ENCODE measurements at regions not wholly inside any gene's neighbourhood (a gene's known extent, or its start where the extent isn't known, plus 50 kb on each side); places are given as distances from the start of the nearest gene placed in this dataset.
"Not testable (repeated sequence)": the region's sequence is repeated elsewhere in the genome, so short reads cannot be mapped to it uniquely, and the experiment has no call there.

GRCh38 chr5:117138523-117138922, 563.9 kb upstream of the SEMA6A start:
- H3K27ac Mint-ChIP-seq: no peak overlapping the region
- ATAC-seq (replicated peaks in 1 of 2): no peak
- no peaks in the 10 kb centered on the region for H3K36me3 Mint-ChIP-seq (ENCODE audit: insufficient read depth in 2 of 2)
- H3K4me1 Mint-ChIP-seq (ENCODE audit: low read depth): no peaks in the 10 kb centered on the region
- no peak for DNase-seq
- no peaks in the 10 kb centered on the region for H3K27me3 Mint-ChIP-seq (ENCODE audit: low read depth)
- H3K9me3 Mint-ChIP-seq: peaks cover 2 to 5% of the 10 kb centered on the region in 2 donors
- H3K4me3 Mint-ChIP-seq: no peak overlapping the region

- Mint-ChIP-seq H3K27ac (no peak overlapping the region), H3K4me1 (ENCODE audit: low read depth) (no peaks in the 10 kb centered on the region), H3K4me3 (no peak overlapping the region), H3K27me3 (ENCODE audit: low read depth) (no peaks in the 10 kb centered on the region), H3K9me3 (peaks cover 2% of the 10 kb centered on the region in 2 donors), H3K36me3 (ENCODE audit: insufficient read depth in 2 of 2) (no peaks in the 10 kb centered on the region)
- DNase-seq (no peak), ATAC-seq (replicated peaks in 1 of 2) (no peak)
These were observed 561.2 kb upstream of the SEMA6A start for GRCh38 chr5:117135851-117136250.

DNA sequence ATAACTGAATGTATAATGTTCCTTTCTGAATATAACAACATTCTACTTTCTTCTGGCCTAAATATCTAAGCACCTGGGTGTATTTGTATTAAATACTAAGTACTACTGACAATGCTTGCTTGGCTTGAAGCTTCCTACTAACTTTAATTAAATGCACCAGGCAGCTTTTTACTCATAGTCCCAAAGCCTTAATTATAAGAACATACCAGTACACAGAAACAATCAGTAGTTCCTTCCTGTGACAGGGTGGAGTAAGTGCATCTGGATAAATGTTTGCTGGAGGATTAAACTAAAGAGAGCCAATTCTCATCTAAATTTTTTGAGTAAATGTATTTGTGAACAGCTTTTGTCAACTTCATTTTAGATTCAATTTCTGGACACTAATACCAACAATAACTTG, 558.6 kb upstream of the SEMA6A start:
- no peaks in the 10 kb centered on the region for H3K36me3 Mint-ChIP-seq (ENCODE audit: insufficient read depth in 2 of 2)
- H3K27ac Mint-ChIP-seq: no peak overlapping the region
- peaks cover 2 to 5% of the 10 kb centered on the region in 2 donors for H3K9me3 Mint-ChIP-seq
- no peaks in the 10 kb centered on the region for H3K4me1 Mint-ChIP-seq (ENCODE audit: low read depth)
- no peak overlapping the region for H3K4me3 Mint-ChIP-seq
- ATAC-seq (replicated peaks in 1 of 2) (no peak), DNase-seq (no peak)
- H3K27me3 Mint-ChIP-seq (ENCODE audit: low read depth): no peaks in the 10 kb centered on the region

- DNase-seq (no peak), ATAC-seq (replicated peaks in 1 of 2) (no peak)
- H3K4me3 Mint-ChIP-seq: no peak overlapping the region
- H3K27me3 Mint-ChIP-seq (ENCODE audit: low read depth): no peaks in the 10 kb centered on the region
- no peaks in the 10 kb centered on the region for H3K36me3 Mint-ChIP-seq (ENCODE audit: insufficient read depth in 2 of 2)
- H3K27ac Mint-ChIP-seq: no peak overlapping the region
- no peaks in the 10 kb centered on the region for H3K4me1 Mint-ChIP-seq (ENCODE audit: low read depth)
- peaks cover 2 to 7% of the 10 kb centered on the region in 2 donors for H3K9me3 Mint-ChIP-seq
These were observed 557.3 kb upstream of the SEMA6A start for GRCh38 chr5:117131876-117132275.

DNA sequence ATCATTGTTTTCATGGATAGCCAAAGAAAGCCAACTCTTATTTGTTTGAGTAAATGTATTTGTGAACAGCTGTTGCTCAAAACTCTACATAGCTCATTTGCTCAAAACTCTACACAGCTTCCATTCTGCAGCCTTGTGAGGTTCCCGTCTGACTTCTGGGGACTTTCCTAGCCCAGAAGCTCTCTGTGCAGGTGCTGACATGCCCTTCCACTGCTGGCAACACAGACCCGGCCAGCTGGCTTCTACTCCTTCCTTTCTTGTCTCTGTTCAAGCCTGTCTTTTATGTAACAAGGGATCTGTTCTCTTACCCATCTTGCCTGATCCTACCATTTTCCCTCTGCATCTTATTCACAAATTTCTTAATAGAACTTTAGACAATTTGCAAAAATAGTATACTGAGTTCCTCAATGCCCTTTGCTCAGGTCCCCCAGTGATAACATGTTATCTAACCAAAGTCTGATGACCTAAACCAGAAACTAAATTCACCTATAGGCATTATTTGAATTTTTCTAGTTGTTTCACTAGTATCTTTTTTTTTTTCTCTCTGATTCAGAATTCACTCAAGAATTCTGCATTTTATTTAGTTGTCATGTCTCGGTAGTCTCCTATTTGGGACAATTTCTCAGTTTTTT, 556.5 kb upstream of the SEMA6A start:
- Mint-ChIP-seq H3K27me3 (ENCODE audit: low read depth) (no peaks in the 10 kb centered on the region), H3K9me3 (peaks cover 2 to 7% of the 10 kb centered on the region in 2 donors), H3K4me1 (ENCODE audit: low read depth) (no peaks in the 10 kb centered on the region), H3K27ac (no peak overlapping the region), H3K36me3 (ENCODE audit: insufficient read depth in 2 of 2) (no peaks in the 10 kb centered on the region), H3K4me3 (no peak overlapping the region)
- no peak for ATAC-seq (replicated peaks in 1 of 2)
- no peak for DNase-seq

DNA sequence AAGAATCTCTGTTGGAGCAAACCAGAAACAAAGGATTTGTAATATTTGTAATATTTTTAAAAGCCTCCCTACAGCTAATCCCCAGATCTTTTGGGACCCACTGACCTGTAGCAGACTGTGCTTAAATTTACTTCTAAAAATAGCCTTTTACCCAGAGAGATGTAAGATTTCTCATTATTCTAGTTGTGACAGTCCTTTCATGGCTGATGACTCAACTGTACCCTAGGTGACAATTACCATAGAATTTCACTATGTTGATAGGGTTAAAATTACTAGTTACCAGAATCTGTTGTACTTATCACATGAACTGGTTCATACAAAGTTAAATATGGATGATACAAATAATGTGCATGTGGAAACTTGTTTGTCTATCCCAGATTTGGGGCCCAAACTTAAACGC, 543.9 kb upstream of the SEMA6A start:
- Mint-ChIP-seq H3K36me3 (ENCODE audit: insufficient read depth in 2 of 2) (peaks cover 0 to 2% of the 10 kb centered on the region in 2 donors), H3K4me3 (no peak overlapping the region), H3K4me1 (ENCODE audit: low read depth) (no peaks in the 10 kb centered on the region), H3K27me3 (ENCODE audit: low read depth) (no peaks in the 10 kb centered on the region), H3K9me3 (peaks cover 4 to 8% of the 10 kb centered on the region in 2 donors), H3K27ac (no peak overlapping the region)
- DNase-seq (no peak), ATAC-seq (replicated peaks in 1 of 2) (no peak)

DNA sequence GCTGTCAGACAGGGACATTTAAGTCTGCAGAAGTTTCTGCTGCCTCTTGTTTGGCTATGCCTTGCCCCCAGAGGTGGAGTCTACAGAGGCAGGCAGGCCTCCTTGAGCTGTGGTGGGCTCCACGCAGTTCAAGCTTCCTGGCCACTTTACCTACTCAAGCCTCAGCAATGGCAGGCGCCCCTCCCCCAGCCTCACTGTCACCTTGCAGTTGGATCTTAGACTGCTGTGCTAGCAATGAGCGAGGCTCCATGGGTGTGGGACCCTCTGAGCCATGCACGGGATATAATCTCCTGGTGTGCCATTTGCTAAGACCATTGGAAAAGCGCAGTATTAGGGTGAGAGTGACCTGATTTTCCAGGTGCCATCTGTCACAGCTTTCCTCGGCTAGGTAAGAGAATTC, 542.7 kb upstream of the SEMA6A start:
- H3K4me1 Mint-ChIP-seq (ENCODE audit: low read depth); H3K36me3 Mint-ChIP-seq (ENCODE audit: insufficient read depth in 2 of 2); H3K9me3 Mint-ChIP-seq; H3K27me3 Mint-ChIP-seq (ENCODE audit: low read depth); H3K4me3 Mint-ChIP-seq; ATAC-seq (replicated peaks in 1 of 2); H3K27ac Mint-ChIP-seq; DNase-seq: not testable (repeated sequence)

GRCh38 chr5:117110548-117110947, 535.9 kb upstream of the SEMA6A start:
- H3K4me3 Mint-ChIP-seq: no peak overlapping the region
- DNase-seq (no peak), ATAC-seq (replicated peaks in 1 of 2) (no peak)
- no peaks in the 10 kb centered on the region for H3K4me1 Mint-ChIP-seq (ENCODE audit: low read depth)
- peaks cover 3 to 4% of the 10 kb centered on the region in 2 donors for H3K9me3 Mint-ChIP-seq
- no peaks in the 10 kb centered on the region for H3K36me3 Mint-ChIP-seq (ENCODE audit: insufficient read depth in 2 of 2)
- no peaks in the 10 kb centered on the region for H3K27me3 Mint-ChIP-seq (ENCODE audit: low read depth)
- no peak overlapping the region for H3K27ac Mint-ChIP-seq

DNA sequence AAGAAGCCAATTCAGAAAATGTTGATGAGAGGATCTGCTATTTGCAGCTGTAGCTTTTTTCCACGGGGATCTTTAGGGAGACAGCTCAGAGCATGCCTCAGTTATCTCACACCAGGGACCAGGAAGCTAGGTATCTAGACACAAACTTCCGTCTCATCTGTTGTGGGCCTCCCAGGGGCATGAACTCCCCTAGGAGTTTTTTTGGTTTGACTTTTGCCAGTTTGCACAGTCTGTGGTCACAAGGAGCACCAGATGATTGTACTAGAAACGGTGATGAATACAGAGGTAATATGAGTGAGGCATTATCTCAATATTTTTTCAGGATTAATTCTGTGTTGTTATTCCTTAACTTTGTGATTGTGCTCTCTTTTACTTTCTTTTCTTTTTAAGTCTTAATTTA, 533.2 kb upstream of the SEMA6A start:
- ATAC-seq (replicated peaks in 1 of 2): no peak
- no peaks in the 10 kb centered on the region for H3K36me3 Mint-ChIP-seq (ENCODE audit: insufficient read depth in 2 of 2)
- DNase-seq: no peak
- H3K9me3 Mint-ChIP-seq: peaks cover 2 to 6% of the 10 kb centered on the region in 2 donors
- no peak overlapping the region for H3K27ac Mint-ChIP-seq
- no peaks in the 10 kb centered on the region for H3K4me1 Mint-ChIP-seq (ENCODE audit: low read depth)
- no peak overlapping the region for H3K4me3 Mint-ChIP-seq
- H3K27me3 Mint-ChIP-seq (ENCODE audit: low read depth): no peaks in the 10 kb centered on the region

GRCh38 chr5:117103703-117104102, 529.1 kb upstream of the SEMA6A start:
- H3K36me3 Mint-ChIP-seq (ENCODE audit: insufficient read depth in 2 of 2): no peaks in the 10 kb centered on the region
- H3K4me1 Mint-ChIP-seq (ENCODE audit: low read depth): no peaks in the 10 kb centered on the region
- no peak for ATAC-seq (replicated peaks in 1 of 2)
- no peak overlapping the region for H3K27ac Mint-ChIP-seq
- H3K9me3 Mint-ChIP-seq: peaks cover 2 to 10% of the 10 kb centered on the region in 2 donors
- no peaks in the 10 kb centered on the region for H3K27me3 Mint-ChIP-seq (ENCODE audit: low read depth)
- no peak overlapping the region for H3K4me3 Mint-ChIP-seq
- DNase-seq: no peak

- Mint-ChIP-seq H3K27ac (no peak overlapping the region), H3K4me1 (ENCODE audit: low read depth) (no peaks in the 10 kb centered on the region), H3K27me3 (ENCODE audit: low read depth) (no peaks in the 10 kb centered on the region), H3K9me3 (peaks cover 2 to 10% of the 10 kb centered on the region in 2 donors), H3K36me3 (ENCODE audit: insufficient read depth in 2 of 2) (no peaks in the 10 kb centered on the region), H3K4me3 (no peak overlapping the region)
- DNase-seq: no peak
- ATAC-seq (replicated peaks in 1 of 2): no peak
These were observed 528.0 kb upstream of the SEMA6A start for GRCh38 chr5:117102591-117102990.

DNA sequence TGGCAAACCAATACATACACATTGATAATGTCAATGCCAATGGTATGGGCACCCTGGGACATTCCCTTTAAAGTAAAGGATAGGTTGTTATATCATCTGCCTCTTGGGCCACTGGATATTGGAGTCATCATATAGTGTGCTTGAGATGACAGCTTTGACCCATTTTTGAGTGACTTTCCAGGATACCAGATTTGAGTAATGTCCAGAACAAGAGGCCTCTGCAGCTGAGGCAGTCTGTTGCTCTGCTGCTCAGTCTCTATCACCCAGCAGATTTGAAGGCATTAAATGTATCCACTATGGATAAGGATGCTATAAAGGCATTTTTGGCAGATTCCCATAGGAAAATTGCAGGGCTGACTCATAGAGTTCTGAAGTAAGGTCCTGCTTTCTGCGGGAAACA, 525.6 kb upstream of the SEMA6A start:
- DNase-seq (no peak), ATAC-seq (replicated peaks in 1 of 2) (no peak)
- Mint-ChIP-seq H3K4me3 (no peak overlapping the region), H3K27ac (no peak overlapping the region), H3K4me1 (ENCODE audit: low read depth) (no peaks in the 10 kb centered on the region), H3K9me3 (peaks cover 0 to 11% of the 10 kb centered on the region in 2 donors), H3K27me3 (ENCODE audit: low read depth) (no peaks in the 10 kb centered on the region), H3K36me3 (ENCODE audit: insufficient read depth in 2 of 2) (peaks cover 0 to under 1% of the 10 kb centered on the region in 2 donors)

GRCh38 chr5:117098094-117098493, 523.5 kb upstream of the SEMA6A start:
- no peak overlapping the region for H3K4me3 Mint-ChIP-seq
- no peak for ATAC-seq (replicated peaks in 1 of 2)
- no peaks in the 10 kb centered on the region for H3K27me3 Mint-ChIP-seq (ENCODE audit: low read depth)
- H3K27ac Mint-ChIP-seq: no peak overlapping the region
- no peak for DNase-seq
- peaks cover 0 to 2% of the 10 kb centered on the region in 2 donors for H3K36me3 Mint-ChIP-seq (ENCODE audit: insufficient read depth in 2 of 2)
- H3K4me1 Mint-ChIP-seq (ENCODE audit: low read depth): no peaks in the 10 kb centered on the region
- peaks cover 4 to 9% of the 10 kb centered on the region in 2 donors for H3K9me3 Mint-ChIP-seq

Data from activated T-cell treated with anti-CD3 and anti-CD28 coated beads, Interleukin-2, amount 50 U/mL, for 72 hours (primary cell).